Large intestine (tissue), 3 donors: ENCODE measurements at regions not wholly inside any gene's neighbourhood (a gene's known extent, or its start where the extent isn't known, plus 50 kb on each side); places are given as distances from the start of the nearest gene placed in this dataset.

Experiments used
- DNase-seq, 2 donors: peaks; one replicate each; pipeline versions ENCODE4 v3.0.0 to v3.0.0-alpha.2; 2013
- H3K27ac ChIP-seq: one replicate; pipeline ENCODE4 v1.5.1; 2013; ENCODE audit warnings: low read length
- H3K27me3 ChIP-seq: 2 replicates; pipeline ENCODE4 v1.6.1; 2013; ENCODE audit warnings: low read length; ENCODE audit not compliant: control insufficient read depth, insufficient read depth
- H3K36me3 ChIP-seq: 2 replicates; pipeline ENCODE4 v1.6.1; 2013; ENCODE audit warnings: low read length; ENCODE audit not compliant: control insufficient read depth, insufficient read depth
- H3K4me1 ChIP-seq: one replicate; pipeline ENCODE4 v1.6.1; 2013; ENCODE audit warnings: low read length; ENCODE audit not compliant: control insufficient read depth, insufficient read depth
- H3K4me3 ChIP-seq: one replicate; pipeline ENCODE4 v1.5.1; 2013; ENCODE audit warnings: low read length
- H3K9me3 ChIP-seq: one replicate; pipeline ENCODE4 v1.6.1; 2013; ENCODE audit warnings: mild to moderate bottlenecking, low read depth, low read length, moderate library complexity; ENCODE audit not compliant: control insufficient read depth
- WGBS: methylation state at CpG from one replicate; pipeline ENCODE4 v1.1.5; 2013; ENCODE audit warnings: low lambda C conversion rate; ENCODE audit not compliant: insufficient coverage; 5-methylcytosine and 5-hydroxymethylcytosine counted together

DNA sequence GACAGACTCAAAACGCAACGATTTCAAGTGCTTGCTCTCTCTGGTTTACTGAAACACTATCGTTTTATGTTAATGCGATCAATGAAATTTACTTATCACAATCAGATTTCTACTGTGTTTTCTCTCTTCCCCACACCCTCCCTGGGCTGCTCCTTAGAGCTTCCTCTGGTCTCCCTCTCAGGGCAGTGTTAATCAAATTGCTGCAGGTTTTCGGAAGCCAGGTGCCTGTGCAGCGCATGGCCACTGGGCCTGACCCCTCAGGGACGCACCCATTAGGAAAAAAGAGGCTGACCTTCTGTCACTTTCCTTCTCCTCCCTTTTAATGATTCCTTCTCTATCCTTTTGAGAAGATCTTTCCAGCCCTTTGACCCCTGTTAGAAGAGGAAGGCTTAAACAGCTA is 134.5 kb upstream of the ONECUT1 start:
- H3K9me3 ChIP-seq = no peaks in the 10 kb centered on the region
- H3K27me3 ChIP-seq = no peaks in the 10 kb centered on the region
- H3K4me3 ChIP-seq = no peak overlapping the region
- no peaks in the 10 kb centered on the region for H3K4me1 ChIP-seq
- WGBS = 73% methylated on average over 5 of the region's 7 CpGs
- H3K27ac ChIP-seq = no peak overlapping the region
- H3K36me3 ChIP-seq = no peaks in the 10 kb centered on the region
- DNase-seq = no peak

DNA sequence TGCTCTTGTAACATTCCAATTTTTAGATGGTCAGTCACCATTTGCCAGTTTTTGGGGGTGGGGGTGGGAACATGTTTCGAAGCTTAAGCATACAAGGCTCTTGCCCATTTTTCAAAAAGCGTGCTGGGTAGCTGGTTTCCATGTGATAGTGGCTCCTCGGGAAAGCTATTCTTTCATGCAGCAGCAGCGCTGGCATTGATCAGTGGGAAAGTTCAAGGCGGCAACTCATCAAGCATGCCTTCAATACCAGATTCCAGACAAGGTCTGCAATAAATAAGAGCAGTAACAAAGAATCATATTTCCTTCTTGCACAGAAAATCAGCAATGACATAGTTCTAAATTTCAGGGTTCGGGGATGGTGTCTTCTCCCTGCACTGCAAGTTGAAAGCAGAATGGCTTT is 133.5 kb upstream of the ONECUT1 start:
- WGBS = 100% methylated on average over 1 of the region's 6 CpGs
- H3K4me3 ChIP-seq = no peak overlapping the region
- DNase-seq = no peak
- no peak overlapping the region for H3K27ac ChIP-seq
- H3K4me1 ChIP-seq = no peaks in the 10 kb centered on the region
- H3K9me3 ChIP-seq = no peaks in the 10 kb centered on the region
- no peaks in the 10 kb centered on the region for H3K27me3 ChIP-seq
- no peaks in the 10 kb centered on the region for H3K36me3 ChIP-seq

- H3K27ac ChIP-seq = no peak overlapping the region
- H3K27me3 ChIP-seq = no peaks in the 10 kb centered on the region
- WGBS = 50% methylated on average over 1 of the region's 7 CpGs
- DNase-seq = no peak
- H3K9me3 ChIP-seq = no peaks in the 10 kb centered on the region
- no peaks in the 10 kb centered on the region for H3K4me1 ChIP-seq
- no peaks in the 10 kb centered on the region for H3K36me3 ChIP-seq
- H3K4me3 ChIP-seq = no peak overlapping the region
Measured at GRCh38 chr15:52922871-52923270, 132.7 kb upstream of the ONECUT1 start.

GRCh38 chr15:52912172-52912571 is 122.0 kb upstream of the ONECUT1 start:
- no CpG with 5 or more reads among the region's 1 CpG for WGBS
- DNase-seq = no peak
- H3K4me3 ChIP-seq = no peak overlapping the region
- H3K27ac ChIP-seq = no peak overlapping the region
- no peaks in the 10 kb centered on the region for H3K9me3 ChIP-seq
- no peaks in the 10 kb centered on the region for H3K36me3 ChIP-seq
- H3K27me3 ChIP-seq = no peaks in the 10 kb centered on the region
- H3K4me1 ChIP-seq = no peaks in the 10 kb centered on the region

GRCh38 chr15:52893338-52893737 is 103.2 kb upstream of the ONECUT1 start:
- Histone ChIP-seq H3K4me1 (no peaks in the 10 kb centered on the region), H3K27me3 (no peaks in the 10 kb centered on the region), H3K9me3 (no peaks in the 10 kb centered on the region), H3K27ac (no peak overlapping the region), H3K36me3 (no peaks in the 10 kb centered on the region), H3K4me3 (no peak overlapping the region)
- no CpG with 5 or more reads among the region's 3 CpGs for WGBS
- DNase-seq = no peak

DNA sequence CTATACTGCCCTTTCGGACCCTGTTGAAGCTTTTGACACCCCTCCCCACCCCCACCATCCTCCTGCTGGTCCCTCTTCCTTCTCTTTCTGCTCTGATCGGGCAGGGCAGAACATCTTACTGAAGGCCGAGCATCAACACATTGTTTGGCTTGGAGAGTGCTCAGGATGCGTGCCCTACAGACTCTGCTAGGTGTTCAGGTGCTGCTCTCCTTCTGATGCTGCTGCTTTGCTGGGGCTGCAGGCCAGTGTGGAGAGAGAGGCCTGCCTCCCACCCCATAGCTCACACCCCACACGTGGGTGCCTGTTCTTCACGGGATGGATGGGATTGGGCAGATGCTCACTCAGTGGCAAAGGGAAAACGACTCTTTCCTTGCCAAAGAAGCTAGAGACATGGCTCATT is 89.8 kb upstream of the ONECUT1 start:
- H3K36me3 ChIP-seq = no peaks in the 10 kb centered on the region
- no CpG with 5 or more reads among the region's 7 CpGs for whole genome bisulfite sequencing
- no peak overlapping the region for H3K27ac ChIP-seq

GRCh38 chr15:52879145-52879544 is 89.0 kb upstream of the ONECUT1 start:
- 39% methylated on average over 2 of the region's 4 CpGs for WGBS
- DNase-seq = no peak
- no peak overlapping the region for H3K27ac ChIP-seq
- H3K9me3 ChIP-seq = no peaks in the 10 kb centered on the region
- H3K36me3 ChIP-seq = no peaks in the 10 kb centered on the region
- H3K27me3 ChIP-seq = no peaks in the 10 kb centered on the region
- H3K4me1 ChIP-seq = no peaks in the 10 kb centered on the region
- H3K4me3 ChIP-seq = no peak overlapping the region

More for the DNA sequence above, 89.8 kb upstream of the ONECUT1 start:
- no peaks in the 10 kb centered on the region for H3K4me1 ChIP-seq
- H3K27me3 ChIP-seq = no peaks in the 10 kb centered on the region
- DNase-seq = no peak
- no peak overlapping the region for H3K4me3 ChIP-seq
- no peaks in the 10 kb centered on the region for H3K9me3 ChIP-seq

DNA sequence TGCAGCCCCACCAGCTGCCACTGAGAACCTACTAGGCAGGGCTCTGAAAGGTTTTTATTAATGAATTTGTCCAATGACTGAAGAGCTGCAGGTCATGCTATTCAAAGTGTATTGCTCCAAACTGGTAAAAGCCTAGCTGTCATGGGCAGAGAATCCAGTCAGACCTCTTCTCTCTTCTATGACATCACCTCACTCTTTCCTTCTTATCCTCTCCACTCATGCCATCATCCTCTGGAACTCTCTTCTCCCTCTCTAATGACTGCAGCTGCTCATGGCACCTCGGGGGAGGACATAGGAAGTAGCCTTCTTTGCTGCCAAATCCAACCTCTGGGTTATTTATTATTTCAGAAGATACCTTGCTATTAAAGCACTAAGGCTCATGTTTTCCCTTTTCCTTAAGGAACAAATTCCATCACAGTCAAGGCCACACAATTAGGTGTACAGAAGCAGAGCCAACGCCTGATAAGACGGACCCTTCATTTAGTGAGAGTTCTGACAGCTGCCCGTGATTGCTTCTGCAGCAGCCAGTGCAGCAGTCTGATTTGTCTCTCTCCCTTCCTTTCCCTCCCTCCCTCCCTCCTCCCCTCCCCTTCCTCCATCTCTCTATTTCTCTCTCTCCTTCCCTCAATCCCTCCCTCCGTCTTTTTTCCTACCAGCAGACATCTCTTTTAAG is 87.0 kb upstream of the ONECUT1 start:
- no peak overlapping the region for H3K27ac ChIP-seq
- H3K36me3 ChIP-seq = no peaks in the 10 kb centered on the region
- H3K4me1 ChIP-seq = no peaks in the 10 kb centered on the region
- DNase-seq = no peak
- H3K4me3 ChIP-seq = no peak overlapping the region
- H3K9me3 ChIP-seq = no peaks in the 10 kb centered on the region
- no peaks in the 10 kb centered on the region for H3K27me3 ChIP-seq
- 67% methylated on average over 1 of the region's 5 CpGs for WGBS

DNA sequence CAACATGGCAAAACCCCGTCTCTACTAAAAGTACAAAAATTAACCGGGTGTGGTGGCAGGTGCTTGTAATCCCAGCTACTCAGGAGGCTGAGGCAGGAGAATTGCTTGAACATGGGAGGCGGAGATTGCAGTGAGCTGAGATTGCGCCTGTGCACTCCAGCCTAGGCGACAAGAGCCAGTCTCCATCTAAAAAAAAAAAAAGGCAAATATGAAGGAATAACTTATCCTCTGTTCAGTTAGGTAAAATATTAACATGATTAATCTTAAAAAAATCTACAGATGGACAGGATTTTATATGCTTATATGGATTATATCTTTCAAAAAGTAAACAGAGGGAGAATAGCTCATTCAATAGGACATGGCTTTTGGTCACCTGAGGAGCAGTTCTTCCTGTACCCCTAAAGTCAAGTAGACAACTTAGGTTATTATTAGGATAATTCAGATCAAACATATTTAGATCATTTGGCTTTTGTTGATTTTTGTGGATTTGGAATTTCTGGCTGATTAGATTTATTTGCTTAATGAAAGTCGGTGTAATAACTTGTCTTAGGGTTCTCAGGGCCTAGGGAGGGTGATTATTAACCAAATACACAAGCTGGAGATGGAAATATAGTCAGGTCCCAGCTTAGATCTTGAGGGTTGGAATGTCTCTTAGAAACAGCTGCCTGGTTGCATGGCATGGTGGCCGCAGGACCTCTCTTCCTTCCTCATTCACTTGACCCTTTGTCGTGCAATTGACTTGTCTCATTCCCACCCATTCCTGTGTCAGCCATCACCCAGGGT is 82.1 kb upstream of the ONECUT1 start:
- Histone ChIP-seq H3K4me3 (no peak overlapping the region), H3K27me3 (no peaks in the 10 kb centered on the region), H3K36me3 (no peaks in the 10 kb centered on the region), H3K27ac (no peak overlapping the region), H3K9me3 (no peaks in the 10 kb centered on the region), H3K4me1 (no peaks in the 10 kb centered on the region)
- no peak for DNase-seq
- WGBS = no CpG with 5 or more reads among the region's 8 CpGs

DNA sequence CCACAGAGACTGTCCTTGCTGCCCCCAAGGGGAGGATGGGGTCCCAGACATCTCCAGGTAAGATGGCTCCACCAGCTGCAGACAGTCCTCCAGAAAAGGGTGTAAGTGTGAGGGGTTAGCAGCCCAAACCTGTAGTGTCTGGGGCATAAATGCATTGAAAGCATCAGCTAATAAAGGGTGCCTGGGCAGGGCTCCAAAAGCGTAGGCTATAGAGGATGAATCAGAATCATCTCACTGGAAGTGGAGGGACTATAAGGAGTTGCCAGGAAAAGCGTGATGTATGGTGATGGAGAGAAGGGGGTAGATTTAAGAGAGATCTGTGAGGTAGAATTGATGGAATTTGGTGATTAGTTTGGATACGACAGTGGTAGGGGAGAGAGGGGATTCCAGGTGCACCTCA is 79.9 kb upstream of the ONECUT1 start:
- no peaks in the 10 kb centered on the region for H3K36me3 ChIP-seq
- WGBS = 75% methylated on average over 1 of the region's 3 CpGs
- no peaks in the 10 kb centered on the region for H3K27me3 ChIP-seq
- H3K27ac ChIP-seq = no peak overlapping the region
- H3K9me3 ChIP-seq = no peaks in the 10 kb centered on the region
- H3K4me3 ChIP-seq = no peak overlapping the region
- H3K4me1 ChIP-seq = no peaks in the 10 kb centered on the region
- no peak for DNase-seq

DNA sequence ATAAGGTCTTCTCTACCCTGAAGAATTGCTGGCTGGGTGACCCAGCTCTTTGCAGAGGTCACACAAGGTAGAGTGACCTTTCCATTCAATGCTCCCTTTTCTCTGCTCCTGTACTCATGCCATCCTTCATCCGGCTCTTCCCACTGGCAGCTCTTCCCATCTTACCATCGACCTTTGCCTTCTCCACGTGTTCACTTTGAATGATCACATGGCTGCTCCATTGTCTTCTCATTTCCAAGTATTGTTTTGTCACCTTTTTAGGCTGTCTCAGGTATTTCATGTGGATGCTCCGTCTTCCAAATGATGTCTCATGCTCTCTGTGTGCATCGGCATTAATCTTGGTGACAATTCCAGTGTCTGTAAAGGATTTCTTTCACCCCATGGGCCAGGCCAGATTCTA is 76.6 kb upstream of the ONECUT1 start:
- Histone ChIP-seq H3K4me1 (no peaks in the 10 kb centered on the region), H3K4me3 (no peak overlapping the region), H3K36me3 (no peaks in the 10 kb centered on the region), H3K27ac (no peak overlapping the region), H3K27me3 (no peaks in the 10 kb centered on the region), H3K9me3 (no peaks in the 10 kb centered on the region)
- 75% methylated on average over 1 of the region's 5 CpGs for WGBS
- no peak for DNase-seq
